ENCODE measurements at regions not wholly inside any gene's neighbourhood (a gene's known extent, or its start where the extent isn't known, plus 50 kb on each side); places are given as distances from the start of the nearest gene placed in this dataset.
"Not testable (repeated sequence)": the region's sequence is repeated elsewhere in the genome, so short reads cannot be mapped to it uniquely, and the experiment has no call there.

DNA sequence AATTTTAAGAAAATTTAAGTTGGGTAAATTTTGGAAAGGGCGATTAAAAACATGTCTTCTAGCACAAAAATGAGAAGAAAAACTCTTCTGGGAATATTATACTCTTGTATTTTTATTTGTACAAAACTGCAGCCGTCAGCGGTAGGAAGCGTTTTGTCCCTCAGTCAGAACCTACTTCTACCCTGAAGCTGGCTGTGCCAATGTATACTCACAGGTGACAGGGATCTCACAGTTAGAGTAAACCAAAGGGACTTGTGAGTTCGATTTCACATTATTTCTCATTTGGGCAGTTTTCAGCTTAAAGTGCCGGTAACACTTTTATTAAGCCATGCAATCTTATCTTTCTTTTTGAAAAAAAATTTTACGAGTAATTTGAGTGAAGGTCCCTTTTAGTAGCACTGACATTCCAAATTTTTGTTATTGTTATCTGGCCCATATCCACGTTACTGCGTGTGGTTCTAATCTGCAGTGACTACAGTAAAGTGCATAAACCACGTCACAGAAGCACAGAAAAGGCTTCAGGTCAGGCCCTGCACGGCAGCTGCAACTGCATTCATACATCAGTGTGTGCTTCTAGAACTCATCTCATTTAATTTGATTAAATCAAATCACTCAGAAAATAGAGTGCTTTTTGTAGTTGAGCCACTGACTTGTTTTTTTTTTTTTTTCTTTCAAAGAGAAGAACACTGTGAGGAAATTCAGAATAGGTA is 387.3 kb downstream of the LIG4 start:
- no peak for DNase-seq (ENCODE audit: low read depth in 2 of 2, low spot score in 1 of 2)

DNA sequence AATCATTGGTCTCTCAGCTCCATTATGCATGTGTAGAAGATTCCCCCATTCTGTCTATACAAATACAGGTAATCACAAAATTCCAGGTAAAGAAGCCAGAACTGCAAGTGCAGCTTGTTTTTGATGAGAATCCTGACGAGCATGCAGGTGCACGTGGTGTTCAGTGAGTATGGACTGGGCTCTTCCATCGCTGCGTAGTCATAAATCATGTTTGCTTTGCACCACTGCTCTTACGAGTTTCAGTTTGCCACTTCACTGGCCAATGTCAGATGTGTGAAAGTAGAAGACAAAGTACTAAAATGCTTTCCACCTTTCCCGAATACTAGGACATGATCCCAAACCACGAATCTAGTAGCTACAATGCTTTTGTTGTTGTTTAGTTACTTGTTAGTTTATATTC is 390.7 kb downstream of the LIG4 start:
- DNase-seq (ENCODE audit: low read depth in 2 of 2, low spot score in 1 of 2): no peak

DNA sequence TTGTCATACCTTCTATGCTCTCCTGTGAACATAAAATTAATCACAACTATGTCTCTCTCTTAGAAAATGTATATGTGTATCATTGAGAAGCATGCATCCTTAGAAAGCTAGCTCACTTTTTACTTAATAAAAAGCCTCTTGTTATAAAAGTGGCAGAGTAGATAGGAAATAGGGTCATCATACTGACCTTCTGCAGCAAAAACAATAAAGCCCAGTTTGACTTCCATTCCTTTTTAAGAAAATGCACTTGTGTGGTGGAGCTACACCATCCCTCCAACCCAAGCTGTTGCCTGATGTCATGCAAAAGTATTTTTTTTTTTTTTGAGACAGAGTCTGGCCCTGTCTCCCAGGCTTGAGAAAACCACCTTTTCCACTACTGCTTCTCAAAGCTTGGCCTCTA is 393.3 kb downstream of the LIG4 start:
- no peak for DNase-seq (ENCODE audit: low read depth in 2 of 2, low spot score in 1 of 2)

DNA sequence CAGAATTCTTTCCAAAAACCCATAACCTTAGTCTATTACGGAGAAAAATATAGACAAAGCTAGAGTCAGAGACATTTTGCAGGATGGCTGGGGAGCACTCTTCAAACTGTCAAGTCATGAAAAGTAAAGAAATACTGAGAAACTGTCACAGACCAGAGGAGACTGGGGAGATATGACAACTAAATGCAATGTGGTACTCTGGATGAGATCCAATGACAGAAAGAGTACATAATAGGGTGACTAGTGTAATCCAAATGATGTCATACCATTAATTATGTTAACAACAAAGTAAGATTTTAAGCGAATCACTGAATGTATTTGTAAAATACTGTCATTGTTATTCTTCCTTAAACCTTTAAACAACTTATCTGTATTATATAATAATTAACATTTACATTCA is 393.8 kb downstream of the LIG4 start:
- DNase-seq (ENCODE audit: low read depth in 2 of 2, low spot score in 1 of 2): no peak

DNA sequence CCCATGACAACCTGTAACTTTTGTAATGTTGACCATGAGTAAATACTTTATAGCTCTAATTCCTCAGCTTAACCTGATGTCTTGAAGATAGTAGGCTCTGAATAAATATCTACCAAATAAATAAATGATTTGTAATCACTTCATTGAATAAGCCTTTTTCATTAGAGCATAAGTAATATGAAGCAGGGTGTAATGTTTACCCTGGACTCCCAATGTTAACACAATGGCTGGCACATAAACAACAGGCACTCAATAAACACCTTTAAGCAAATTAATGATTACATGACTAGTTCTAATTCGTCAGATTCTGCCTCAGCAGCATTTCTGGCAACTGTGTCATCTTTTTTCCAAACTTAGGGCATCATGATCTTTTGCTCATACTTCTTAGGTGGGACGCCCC is 396.3 kb downstream of the LIG4 start:
- no peak for DNase-seq (ENCODE audit: low read depth in 2 of 2, low spot score in 1 of 2)

DNA sequence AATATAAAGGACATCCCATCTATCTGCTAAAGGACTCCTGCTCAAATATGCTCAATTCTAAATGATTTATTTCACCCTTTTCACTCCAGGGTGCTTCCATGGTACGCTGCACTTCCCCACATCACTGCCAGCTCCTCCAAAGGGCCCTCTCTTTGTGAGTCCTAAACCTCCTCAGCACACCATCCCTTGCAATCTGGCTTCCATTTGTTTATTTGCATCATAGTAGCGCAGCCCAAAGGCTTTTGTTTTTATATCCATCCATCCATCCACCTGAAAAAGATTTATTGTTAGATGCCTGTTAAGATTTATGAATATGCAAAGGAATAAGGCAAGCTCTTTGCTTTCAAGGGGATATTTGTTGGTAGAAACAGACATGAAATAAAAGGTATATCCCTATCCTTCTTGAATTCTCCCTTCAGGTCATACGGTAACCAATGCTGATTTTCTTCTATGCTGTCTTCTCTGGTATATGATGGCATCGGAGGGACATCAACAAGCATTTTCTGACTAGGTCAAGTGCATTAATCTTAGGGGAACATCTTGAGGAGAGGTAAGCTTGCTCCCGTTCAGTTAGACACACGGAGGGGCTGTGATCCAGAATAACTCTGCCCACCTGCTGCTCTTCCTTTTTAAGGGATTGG is 397.6 kb downstream of the LIG4 start:
- no peak for DNase-seq (ENCODE audit: low read depth in 2 of 2, low spot score in 1 of 2)

DNA sequence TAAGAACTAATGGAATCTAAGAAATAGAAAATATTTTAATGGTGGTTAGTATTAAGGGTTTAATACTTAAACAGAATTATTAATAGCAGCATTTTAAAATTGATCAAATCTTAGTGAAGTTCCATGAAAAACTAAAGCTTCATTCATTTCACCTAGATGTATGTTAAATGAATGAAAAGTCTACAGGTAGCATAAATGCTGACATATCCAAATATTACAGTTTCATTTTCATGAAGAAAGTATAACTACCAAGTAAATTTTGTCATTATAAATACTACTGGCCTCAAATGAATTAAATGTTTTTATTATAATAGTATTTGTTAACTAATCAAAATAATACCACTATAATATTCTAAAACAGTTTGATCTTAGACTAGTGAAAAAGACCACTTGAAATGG is 403.3 kb downstream of the LIG4 start:
- DNase-seq (ENCODE audit: low read depth in 2 of 2, low spot score in 1 of 2): no peak

DNA sequence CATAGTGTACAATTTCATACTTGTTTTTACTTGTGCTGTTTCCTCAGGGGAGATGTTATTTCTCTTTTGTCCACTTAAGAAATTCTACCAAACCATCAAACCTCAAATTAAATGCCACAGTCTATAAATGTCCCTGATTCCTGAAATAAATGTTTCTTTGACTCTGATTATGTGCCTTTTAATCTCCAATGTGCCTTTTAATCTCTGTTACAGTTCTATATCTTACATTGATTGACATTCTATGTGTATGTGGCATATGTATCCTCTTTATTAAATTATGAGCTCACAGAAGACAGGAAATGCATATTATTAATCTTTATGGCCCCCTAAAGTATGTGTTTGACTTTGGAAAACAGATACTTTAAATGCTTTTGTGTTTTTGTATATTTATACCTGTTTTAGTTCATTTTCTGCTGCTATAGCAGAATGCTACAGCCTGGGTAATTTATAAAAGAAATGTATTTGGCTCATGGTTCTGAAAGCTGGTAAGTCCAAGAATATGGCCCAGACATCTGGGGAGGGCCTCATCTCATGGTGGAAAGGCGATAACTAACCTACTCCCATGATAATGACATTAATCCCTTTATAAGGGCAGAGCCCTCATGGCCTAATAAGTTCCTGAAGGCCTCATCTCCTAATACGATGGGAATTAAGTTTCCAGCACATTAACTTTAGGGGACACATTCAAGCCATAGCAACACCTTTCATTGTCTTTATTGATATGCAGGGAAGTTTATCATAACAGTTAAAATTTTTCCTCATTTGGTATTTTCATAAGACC is 403.9 kb downstream of the LIG4 start:
- no peak for DNase-seq (ENCODE audit: low read depth in 2 of 2, low spot score in 1 of 2)

DNA sequence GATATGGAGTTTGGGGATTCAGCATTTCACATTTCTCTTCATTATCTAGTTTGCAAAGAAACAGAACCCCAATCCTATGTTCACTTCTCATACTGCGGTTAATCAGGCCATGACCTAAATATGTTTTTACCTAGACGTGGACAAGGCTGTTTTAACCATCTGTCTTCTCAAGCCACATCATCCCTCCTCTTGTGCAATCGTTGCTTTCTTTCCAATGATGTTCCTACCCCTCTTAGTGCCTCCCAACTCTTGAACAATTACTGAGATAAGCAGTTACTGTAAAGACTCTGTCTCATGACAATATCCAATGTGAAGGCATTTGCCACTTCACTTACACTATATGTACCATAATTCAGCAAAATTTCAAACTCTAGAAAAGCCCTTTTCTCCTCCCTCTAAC is 406.2 kb downstream of the LIG4 start:
- no peak for DNase-seq (ENCODE audit: low read depth in 2 of 2, low spot score in 1 of 2)

DNA sequence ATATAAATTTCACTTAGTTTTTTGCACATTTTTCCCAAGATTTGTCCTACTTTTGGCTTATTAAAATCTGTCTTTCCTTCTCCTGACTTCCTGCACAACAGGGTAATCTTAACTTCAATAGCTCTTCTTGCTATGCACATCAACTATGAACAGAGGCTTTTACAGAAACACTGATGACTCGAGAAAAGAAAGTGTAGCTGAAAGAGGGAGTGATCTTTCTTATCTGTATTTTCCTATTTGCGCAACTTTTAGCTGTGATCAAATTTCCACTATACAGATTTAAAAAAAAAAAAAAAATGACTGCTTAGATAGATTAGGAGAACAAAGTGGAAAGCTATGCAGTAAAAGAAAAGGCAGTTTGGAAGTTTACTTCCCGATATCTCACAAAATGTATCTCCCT is 406.9 kb downstream of the LIG4 start:
- DNase-seq (ENCODE audit: low read depth in 2 of 2, low spot score in 1 of 2): no peak

DNA sequence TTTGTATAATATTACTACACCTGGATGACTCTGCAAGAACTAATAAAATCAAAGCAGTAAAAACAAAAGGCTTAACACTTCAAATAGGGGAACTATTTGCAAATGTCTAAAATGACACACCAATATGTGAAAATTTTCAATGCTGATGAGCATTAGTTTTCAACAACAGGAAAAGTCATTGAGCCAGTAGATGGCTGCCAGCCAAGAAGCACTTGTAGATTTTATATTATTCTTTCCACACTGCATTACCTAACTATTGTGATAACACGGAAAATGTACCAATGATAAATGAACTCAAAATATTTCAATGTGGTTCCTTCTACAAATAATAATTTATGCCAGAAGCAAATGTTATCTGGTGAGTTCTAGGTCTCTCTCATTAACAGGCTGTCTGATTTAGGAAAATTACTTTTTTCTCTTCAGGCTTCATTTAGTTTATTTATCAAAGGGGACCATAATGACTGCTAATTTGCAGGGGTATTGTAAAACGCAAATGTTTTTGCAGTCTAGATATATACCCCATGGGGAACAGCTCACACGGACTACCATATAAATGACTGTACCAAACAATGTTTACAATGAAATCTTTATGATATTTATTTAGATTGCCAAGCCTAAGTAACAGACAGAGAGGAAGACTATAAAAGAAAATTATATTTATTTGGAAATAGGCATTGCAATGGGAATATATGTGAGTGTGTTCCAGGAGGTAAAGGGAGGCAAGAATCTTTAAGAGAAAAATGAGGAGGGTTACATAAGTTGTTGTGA is 407.8 kb downstream of the LIG4 start:
- no peak for DNase-seq (ENCODE audit: low read depth in 2 of 2, low spot score in 1 of 2)

DNA sequence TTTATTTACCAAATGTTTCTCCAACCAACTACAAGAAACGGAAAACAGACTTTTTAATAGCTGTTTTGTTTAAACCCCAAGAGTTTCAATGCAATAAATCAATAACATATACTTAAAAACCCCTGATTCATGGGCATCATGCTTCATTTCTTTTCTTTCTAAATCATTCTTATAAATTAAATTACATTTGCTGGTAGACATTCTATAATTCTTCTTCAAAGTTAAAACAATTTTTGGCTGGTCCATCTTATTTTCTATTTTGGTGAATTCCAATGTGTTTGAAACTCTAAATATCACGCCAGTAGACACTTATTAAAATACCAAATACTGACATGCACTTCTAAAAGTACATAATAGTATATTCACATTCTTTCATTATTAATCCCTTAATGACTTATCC is 408.6 kb downstream of the LIG4 start:
- no peak for DNase-seq (ENCODE audit: low read depth in 2 of 2, low spot score in 1 of 2)

DNA sequence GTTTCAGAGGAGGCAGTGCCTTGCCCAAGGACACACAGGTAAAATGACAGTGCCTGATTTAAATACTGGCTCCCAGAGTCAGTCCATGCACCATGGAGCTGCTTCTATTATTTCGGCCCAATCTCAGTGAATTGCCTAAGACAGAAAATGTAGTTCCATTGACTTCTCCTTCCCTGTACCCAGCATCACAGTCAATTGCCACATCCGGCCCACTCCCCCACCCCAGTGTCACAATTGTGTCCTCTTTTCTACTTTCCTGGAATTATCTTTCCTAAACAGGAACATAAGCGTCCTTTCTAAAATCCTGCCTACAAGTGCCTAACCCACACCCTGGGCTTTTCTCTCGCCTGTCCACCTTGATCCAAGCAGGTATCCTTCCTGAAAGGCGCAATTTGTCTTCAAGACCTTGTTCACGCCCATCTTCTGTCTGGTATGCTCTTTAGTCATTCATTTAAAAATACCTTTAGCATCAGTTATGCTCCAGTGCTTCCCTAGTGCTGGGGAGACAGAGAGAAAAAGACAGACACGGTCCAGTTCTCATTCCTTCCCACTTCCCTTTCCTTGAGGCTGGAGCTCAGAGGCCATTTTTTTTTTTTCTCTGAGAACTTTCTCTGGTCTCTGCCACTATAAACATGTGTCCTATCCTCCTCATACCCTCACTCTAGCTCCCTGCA is 411.4 kb downstream of the LIG4 start:
- DNase-seq (ENCODE audit: low read depth in 2 of 2, low spot score in 1 of 2): no peak

DNA sequence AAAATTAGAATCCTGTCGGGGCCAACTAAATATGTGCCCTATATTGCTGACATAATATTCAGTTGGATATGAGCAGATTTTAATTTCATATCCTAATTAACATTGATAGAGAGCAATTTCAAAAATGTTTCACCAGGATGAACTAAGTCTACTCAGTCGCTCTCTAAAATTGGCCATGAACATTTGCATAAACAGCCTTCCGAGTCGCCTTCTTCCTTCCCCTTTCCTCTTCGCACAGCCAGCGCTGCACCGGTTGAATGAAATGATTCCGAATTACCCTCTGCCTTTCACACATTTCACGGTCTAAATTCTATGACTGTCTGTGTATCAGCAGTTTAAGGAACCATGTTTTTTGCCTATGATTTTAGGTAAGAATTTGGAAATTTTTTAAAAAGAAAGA is 413.7 kb downstream of the LIG4 start:
- DNase-seq (ENCODE audit: low read depth in 2 of 2, low spot score in 1 of 2): no peak

DNA sequence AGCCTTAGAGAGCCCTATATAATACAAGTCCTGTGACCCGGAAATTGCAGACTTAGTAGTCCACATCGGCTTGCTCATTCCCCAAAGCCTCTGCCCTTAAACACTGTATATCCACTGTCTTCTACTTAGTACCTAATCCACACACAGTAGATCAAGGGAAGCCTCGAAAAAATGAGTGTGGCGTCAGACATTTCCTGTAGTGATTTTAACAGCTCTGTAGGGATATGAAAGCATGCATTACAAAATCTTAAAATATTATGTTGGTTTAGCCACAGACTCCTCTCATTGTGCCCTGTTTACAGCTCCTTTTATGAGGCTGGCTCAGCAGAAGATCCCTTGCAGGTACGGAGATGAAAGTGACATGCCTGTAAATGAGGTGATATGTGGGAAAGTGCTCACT is 416.3 kb downstream of the LIG4 start:
- no peak for DNase-seq (ENCODE audit: low read depth in 2 of 2, low spot score in 1 of 2)

DNA sequence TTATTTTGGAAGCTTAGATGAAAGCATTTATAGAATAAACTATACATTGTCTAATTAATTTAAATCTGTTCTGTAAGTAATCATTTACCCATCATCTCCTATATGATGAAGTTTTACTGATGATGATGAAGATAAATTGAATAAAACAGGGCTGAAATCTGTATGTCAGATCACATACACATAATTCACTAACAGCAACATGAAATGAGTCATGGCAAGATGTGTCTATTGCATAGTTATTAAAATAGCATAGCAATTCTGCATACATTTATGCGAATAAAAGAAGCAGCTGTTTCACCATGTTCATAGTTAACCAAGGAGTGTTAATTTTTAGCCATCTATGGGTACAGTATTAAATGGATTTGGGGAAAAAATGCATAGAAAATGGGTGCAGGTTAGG is 424.9 kb downstream of the LIG4 start:
- no peak for DNase-seq (ENCODE audit: low read depth in 2 of 2, low spot score in 1 of 2)

DNA sequence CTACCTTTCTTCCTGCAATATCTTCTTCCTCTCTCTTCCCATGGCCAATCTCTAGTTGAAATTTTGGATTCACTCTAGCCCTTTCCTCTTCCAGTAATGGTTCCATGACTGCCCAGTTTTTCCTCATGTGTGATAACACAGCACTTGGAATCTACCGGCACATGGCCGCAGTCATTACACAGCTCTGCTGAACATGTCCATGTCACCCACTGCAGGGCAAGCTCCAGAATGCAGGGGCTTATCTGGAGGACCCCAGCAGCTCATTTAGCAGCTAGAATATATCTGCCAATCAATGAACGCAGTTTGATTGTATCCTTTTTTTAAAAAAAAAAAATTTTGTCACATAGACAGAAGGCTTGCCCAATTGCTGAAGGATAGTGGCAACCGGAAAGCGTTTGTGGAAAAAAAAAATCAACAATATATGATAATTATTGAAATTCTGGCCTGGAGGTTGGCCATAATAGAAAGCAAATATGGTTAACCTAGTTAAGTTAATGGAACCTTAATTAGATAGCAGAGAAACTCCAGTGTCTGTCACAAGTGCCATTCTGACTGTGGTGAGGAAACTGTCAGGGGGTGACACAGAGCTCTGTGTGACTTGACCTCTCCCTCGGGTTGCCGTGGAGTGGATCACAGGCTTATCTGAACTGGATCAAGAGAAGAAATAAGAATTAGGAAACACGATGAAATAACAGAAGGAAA is 426.7 kb downstream of the LIG4 start:
- no peak for DNase-seq (ENCODE audit: low read depth in 2 of 2, low spot score in 1 of 2)

DNA sequence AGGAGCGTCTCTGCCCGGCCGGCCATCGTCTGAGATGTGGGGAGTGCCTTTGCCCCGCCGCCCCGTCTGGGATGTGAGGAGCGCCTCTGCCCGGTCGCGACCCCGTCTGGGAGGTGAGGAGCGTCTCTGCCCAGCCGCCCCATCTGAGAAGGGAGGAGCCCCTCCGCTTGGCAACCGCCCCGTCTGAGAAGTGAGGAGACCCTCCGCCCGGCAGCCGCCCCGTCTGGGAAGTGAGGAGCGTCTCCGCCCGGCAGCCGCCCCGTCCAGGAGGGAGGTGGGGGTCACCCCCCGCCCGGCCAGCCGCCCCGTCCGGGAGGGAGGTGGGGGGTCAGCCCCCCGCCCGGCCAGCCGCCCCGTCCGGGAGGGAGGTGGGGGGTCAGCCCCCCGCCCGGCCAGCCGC is 432.7 kb downstream of the LIG4 start:
- DNase-seq (ENCODE audit: low read depth in 2 of 2, low spot score in 1 of 2): not testable (repeated sequence)

DNA sequence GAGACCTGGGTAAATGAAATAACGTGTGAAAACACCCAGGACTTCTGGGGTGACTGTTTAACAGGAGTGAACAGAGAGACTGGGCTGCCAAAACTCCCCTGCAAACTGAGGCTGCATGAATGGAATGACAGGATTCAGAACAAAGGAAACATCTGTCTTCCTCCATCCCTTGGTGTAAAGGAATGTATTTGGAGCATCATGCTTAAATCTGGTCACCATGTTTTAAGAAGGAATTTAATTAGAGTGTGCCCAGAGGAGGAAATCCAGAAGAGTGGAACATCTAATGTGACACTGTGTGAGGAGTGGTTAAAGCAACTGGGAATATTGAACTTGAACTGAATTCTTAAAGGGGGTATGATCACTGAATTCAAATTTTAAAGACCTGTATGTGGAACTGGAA is 437.2 kb downstream of the LIG4 start:
- DNase-seq (ENCODE audit: low read depth in 2 of 2, low spot score in 1 of 2): no peak

DNA sequence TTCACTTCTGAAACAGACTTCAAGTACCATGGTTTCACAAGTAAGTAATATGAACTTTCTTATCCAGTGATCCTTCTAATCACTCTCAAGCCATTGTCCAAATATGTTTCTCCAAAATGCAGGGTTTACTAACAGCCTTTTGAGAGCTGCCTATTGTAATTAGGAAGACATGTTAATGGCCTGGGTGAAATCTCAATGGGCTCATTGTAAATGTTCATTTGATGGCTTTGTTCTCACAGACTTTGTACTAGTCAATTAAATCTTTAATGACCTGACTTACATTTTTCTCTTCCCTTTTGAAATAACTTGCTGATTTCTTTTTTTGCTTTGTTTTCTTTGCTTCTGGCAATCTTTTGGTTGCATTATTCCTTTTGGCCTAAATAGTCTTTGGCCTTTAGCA is 444.8 kb downstream of the LIG4 start:
- DNase-seq (ENCODE audit: low read depth in 2 of 2, low spot score in 1 of 2): no peak

DNA sequence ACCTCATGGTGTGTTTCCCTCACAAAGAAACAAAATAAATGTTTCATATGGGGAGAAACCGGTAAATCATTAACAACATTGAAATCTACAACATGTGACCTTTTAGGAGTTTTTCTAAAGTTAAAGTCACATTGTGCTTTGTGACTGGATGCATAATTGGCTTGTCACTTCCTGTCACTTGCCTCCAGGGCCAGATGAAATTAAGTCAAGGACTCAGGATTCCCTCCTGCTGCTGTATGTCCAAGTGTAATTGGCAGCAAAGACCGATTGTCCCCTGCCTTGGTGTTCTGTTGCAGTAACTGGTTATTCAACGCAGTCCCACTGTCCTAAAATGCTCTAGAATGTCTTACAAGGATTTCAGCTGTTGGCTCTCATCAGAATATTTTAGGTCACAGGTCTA is 448.2 kb downstream of the LIG4 start:
- no peak for DNase-seq (ENCODE audit: low read depth in 2 of 2, low spot score in 1 of 2)
